SJSA1 (cell line): ENCODE measurements at regions not wholly inside any gene's neighbourhood (a gene's known extent, or its start where the extent isn't known, plus 50 kb on each side); places are given as distances from the start of the nearest gene placed in this dataset.

Experiments
- DNase-seq, 2 experiments: peaks; one replicate each; pipeline ENCODE4 v3.0.0-alpha.2; 2015 to 2020; ENCODE audit warnings: low spot score in 2 of 2, low read depth in 1 of 2
- H3K27ac ChIP-seq: fragments of 250-450 bp; sonication (Bioruptor Pico); 2 replicates; pipeline ENCODE4 v1.5.1; 2020; ENCODE audit warnings: mild to moderate bottlenecking, moderate library complexity
- H3K27me3 ChIP-seq: fragments of 250-450 bp; sonication (Bioruptor Pico); replicated peaks from 2 replicates; pipeline ENCODE4 v1.5.1; 2020; ENCODE audit warnings: mild to moderate bottlenecking, moderate library complexity
- H3K36me3 ChIP-seq: fragments of 250-450 bp; sonication (Bioruptor Pico); 2 replicates; pipeline ENCODE4 v1.5.1; 2020; ENCODE audit warnings: mild to moderate bottlenecking
- H3K4me1 ChIP-seq: fragments of 250-450 bp; sonication (Bioruptor Pico); replicated peaks from 2 replicates; pipeline ENCODE4 v1.6.1; 2021; ENCODE audit warnings: mild to moderate bottlenecking
- H3K4me3 ChIP-seq: fragments of 250-450 bp; sonication (Bioruptor Pico); 2 replicates; pipeline ENCODE4 v1.5.1; 2020; ENCODE audit warnings: mild to moderate bottlenecking
- H3K9me3 ChIP-seq: fragments of 250-450 bp; sonication (Bioruptor Pico); replicated peaks from 2 replicates; pipeline ENCODE4 v1.5.1; 2020; ENCODE audit warnings: mild to moderate bottlenecking

GRCh38 chr21:35905096-35905962 lies 155.0 kb downstream of the SETD4 start:
- no peak overlapping the region for H3K27ac ChIP-seq
- H3K9me3 ChIP-seq, result no peaks in the 10 kb centered on the region
- no peak overlapping the region for H3K4me3 ChIP-seq
- H3K4me1 ChIP-seq, result no peaks in the 10 kb centered on the region; the same call in 1 of the 2 replicates
- H3K36me3 ChIP-seq, result no peaks in the 10 kb centered on the region
- no peaks in the 10 kb centered on the region; the same call in 1 of the 2 replicates for H3K27me3 ChIP-seq
- DNase-seq, result no peak

- H3K4me1 ChIP-seq, result no peaks in the 10 kb centered on the region
- peaks cover 3% of the 10 kb centered on the region; the same call in 1 of the 2 replicates for H3K9me3 ChIP-seq
- no peaks in the 10 kb centered on the region; the same call in 1 of the 2 replicates for H3K27me3 ChIP-seq
- H3K27ac ChIP-seq, result no peak overlapping the region
- H3K4me3 ChIP-seq, result no peak overlapping the region
- H3K36me3 ChIP-seq, result no peaks in the 10 kb centered on the region
- no peak for DNase-seq
These were observed 159.8 kb downstream of the SETD4 start for GRCh38 chr21:35900539-35900938.

GRCh38 chr21:35896060-35896459 lies 164.3 kb downstream of the SETD4 start:
- Histone ChIP-seq H3K27me3 (peaks cover 3% of the 10 kb centered on the region; the same call in 1 of the 2 replicates), H3K27ac (no peak overlapping the region), H3K4me1 (no peaks in the 10 kb centered on the region), H3K36me3 (no peaks in the 10 kb centered on the region), H3K4me3 (no peak overlapping the region), H3K9me3 (peaks cover 3% of the 10 kb centered on the region; the same call in 1 of the 2 replicates)
- DNase-seq, result no peak

DNA sequence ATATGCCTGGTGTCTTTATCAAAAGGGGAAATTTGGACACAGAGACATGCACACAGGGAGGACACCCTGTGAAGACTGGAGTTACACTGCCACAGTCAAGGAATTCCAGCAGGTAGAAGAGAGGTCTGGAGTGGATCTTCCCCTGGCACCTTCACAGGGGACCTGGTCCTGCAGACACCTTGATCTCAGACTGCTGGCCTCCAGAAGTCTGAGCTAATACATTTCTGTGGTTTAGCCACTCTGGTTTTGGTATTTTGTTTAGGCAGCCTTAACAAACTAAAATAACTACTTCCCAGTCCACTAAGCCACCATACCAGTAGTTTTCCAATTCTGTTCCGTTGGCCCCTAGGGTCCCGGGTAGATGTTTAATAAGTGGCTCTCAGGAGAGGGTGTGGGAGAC lies 164.7 kb downstream of the SETD4 start:
- Histone ChIP-seq H3K36me3 (no peaks in the 10 kb centered on the region), H3K9me3 (peaks cover 3% of the 10 kb centered on the region; the same call in 1 of the 2 replicates), H3K27me3 (0 out of 2 replicates have a peak, but pooled peaks cover 3% of the 10 kb centered on the region), H3K27ac (no peak overlapping the region), H3K4me1 (no peaks in the 10 kb centered on the region), H3K4me3 (no peak overlapping the region)
- DNase-seq, result no peak

- DNase-seq, result no peak
- Histone ChIP-seq H3K9me3 (peaks cover 3% of the 10 kb centered on the region; the same call in 1 of the 2 replicates), H3K27ac (no peak overlapping the region), H3K4me1 (no peaks in the 10 kb centered on the region), H3K4me3 (no peak overlapping the region), H3K36me3 (no peaks in the 10 kb centered on the region), H3K27me3 (0 out of 2 replicates have a peak, but pooled peaks cover 3% of the 10 kb centered on the region)
These were observed 167.2 kb downstream of the SETD4 start for GRCh38 chr21:35893156-35893555.

DNA sequence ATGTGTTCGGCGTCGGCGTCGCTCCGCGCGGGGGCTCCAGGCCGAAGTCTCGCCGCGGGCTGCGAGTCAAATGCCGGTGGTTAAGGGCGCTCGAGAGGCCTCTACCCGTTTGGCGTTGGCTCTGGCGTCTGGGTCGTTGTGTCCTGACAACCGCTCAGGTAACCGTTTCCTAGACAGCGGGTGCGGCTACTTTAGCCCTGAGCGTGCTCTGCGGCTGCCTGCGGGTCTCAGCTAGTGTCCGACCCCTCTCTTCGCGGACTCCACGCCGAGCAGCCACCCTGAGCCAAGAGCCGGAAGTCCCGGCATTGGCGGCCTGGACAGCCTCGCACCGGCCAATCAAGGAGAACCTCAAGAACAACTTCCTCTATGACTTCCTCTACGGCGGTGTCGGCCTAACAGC lies 173.4 kb downstream of the SETD4 start:
- H3K36me3 ChIP-seq, result no peaks in the 10 kb centered on the region
- no peaks in the 10 kb centered on the region; the same call in 1 of the 2 replicates for H3K9me3 ChIP-seq
- H3K27ac ChIP-seq, result no peak overlapping the region
- no peaks in the 10 kb centered on the region for H3K4me1 ChIP-seq
- no peak overlapping the region for H3K4me3 ChIP-seq
- no peak for DNase-seq
- peaks cover 25% of the 10 kb centered on the region for H3K27me3 ChIP-seq

DNA sequence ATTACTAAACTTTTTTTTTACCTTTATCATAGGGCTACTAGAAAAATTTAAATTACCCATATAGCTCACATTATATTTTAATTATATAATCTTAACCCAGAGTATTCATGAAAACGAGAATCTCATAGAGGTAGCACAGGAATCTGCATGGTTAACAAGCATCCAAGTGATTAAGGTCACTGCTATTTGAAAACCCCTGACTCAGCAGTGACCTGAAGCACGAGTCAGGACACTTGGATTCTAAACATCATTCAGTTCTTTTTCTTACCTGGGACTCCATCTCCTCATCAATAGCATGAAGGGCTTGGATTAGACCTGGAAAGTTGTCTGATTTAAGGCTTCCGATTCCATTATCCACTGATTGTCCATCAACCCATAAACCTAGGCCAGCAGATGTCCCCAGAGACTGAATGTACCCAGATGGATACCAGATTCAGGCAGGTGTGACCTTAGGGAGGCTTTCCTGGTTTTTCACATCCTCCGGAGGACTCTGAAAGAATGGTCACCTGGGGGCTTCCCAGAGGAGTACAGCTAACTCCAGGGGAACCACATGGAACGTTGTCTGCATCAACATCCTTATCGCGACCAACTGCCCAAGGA lies 174.3 kb downstream of the SETD4 start:
- no peaks in the 10 kb centered on the region for H3K36me3 ChIP-seq
- H3K4me1 ChIP-seq, result no peaks in the 10 kb centered on the region
- no peak overlapping the region for H3K27ac ChIP-seq
- no peaks in the 10 kb centered on the region; the same call in 1 of the 2 replicates for H3K9me3 ChIP-seq
- DNase-seq, result no peak
- H3K27me3 ChIP-seq, result peaks cover 25% of the 10 kb centered on the region
- H3K4me3 ChIP-seq, result no peak overlapping the region

DNA sequence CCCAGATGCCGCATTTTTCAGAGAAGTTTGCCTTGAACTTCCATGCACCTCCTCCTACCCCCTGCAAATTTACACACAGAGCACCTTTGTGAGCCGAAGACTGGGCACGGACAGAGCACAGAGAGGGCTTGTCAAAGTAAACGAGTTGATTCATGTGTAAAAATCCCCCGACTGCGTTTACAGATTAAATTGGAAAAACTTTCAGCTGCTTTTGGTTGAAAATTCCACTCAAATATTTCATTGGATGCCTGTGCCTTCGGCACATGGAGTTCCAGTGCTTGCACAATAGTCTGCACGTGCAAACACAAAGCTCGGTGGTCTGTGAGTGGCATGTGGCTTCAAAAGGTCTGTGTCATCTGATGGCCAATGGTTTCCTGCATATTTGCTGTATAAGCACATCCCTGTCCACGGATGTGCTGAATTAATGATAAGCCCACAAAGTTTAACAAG lies 177.5 kb downstream of the SETD4 start:
- no peaks in the 10 kb centered on the region for H3K4me1 ChIP-seq
- DNase-seq, result no peak
- H3K27me3 ChIP-seq, result peaks cover 25% of the 10 kb centered on the region
- H3K4me3 ChIP-seq, result no peak overlapping the region
- no peaks in the 10 kb centered on the region for H3K36me3 ChIP-seq
- no peaks in the 10 kb centered on the region; the same call in 1 of the 2 replicates for H3K9me3 ChIP-seq
- H3K27ac ChIP-seq, result no peak overlapping the region

GRCh38 chr21:35873441-35873840 lies 186.9 kb downstream of the SETD4 start:
- Histone ChIP-seq H3K4me1 (no peaks in the 10 kb centered on the region), H3K4me3 (no peak overlapping the region), H3K27me3 (peaks cover 13% of the 10 kb centered on the region; the same call in 1 of the 2 replicates), H3K27ac (no peak overlapping the region), H3K9me3 (no peaks in the 10 kb centered on the region), H3K36me3 (no peaks in the 10 kb centered on the region)
- DNase-seq, result no peak

GRCh38 chr21:35871906-35872305 lies 188.4 kb downstream of the SETD4 start:
- Histone ChIP-seq H3K9me3 (no peaks in the 10 kb centered on the region), H3K4me3 (no peak overlapping the region), H3K27me3 (peaks cover 13% of the 10 kb centered on the region; the same call in 1 of the 2 replicates), H3K36me3 (no peaks in the 10 kb centered on the region), H3K4me1 (no peaks in the 10 kb centered on the region), H3K27ac (no peak overlapping the region)
- DNase-seq, result no peak

- Histone ChIP-seq H3K9me3 (no peaks in the 10 kb centered on the region), H3K4me1 (no peaks in the 10 kb centered on the region), H3K27ac (no peak overlapping the region), H3K4me3 (no peak overlapping the region), H3K27me3 (peaks cover 13% of the 10 kb centered on the region; the same call in 1 of the 2 replicates), H3K36me3 (no peaks in the 10 kb centered on the region)
- DNase-seq, result no peak
These were observed 191.5 kb downstream of the SETD4 start for GRCh38 chr21:35868869-35869223.

DNA sequence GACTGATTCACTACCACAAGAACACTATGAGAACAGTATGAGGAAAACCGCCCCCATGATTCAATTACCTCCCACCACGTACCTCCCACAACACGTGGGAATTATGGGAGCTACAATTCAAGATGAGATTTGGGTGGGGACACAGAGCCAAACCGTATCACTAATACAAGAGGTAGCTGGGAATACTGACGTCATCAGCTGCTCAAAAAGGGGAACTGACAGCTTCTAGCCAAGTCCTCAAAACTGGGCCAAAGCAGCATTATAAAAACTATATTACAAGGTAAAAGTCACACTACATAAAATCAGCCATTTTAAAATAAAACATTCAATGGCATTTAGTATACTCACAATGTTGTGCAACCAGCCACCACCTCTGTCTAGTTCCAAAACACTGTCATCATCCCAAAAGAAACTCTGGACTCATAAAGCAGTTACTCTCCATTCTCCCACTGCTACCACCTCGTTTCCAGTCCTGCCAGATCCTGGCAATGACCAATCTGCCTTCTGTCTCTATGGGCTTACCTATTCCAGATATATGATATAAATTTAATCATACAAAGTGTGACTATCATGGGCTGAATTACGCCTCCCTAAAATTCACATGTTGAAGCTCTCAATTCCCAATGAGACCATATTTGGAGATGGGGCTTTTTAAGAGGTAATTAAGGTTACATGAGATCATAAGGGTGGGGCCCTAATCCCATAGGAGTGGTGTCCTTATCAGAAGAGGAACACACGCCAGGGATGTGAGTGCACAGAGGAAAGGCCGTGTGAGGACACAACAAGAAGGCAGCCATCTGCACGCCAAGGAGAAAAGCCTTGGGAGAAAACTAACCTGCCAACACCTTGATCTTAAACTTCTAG lies 192.1 kb downstream of the SETD4 start:
- Histone ChIP-seq H3K27ac (no peak overlapping the region), H3K27me3 (peaks cover 13% of the 10 kb centered on the region; the same call in 1 of the 2 replicates), H3K36me3 (no peaks in the 10 kb centered on the region), H3K9me3 (no peaks in the 10 kb centered on the region), H3K4me3 (no peak overlapping the region), H3K4me1 (no peaks in the 10 kb centered on the region)
- DNase-seq, result no peak

DNA sequence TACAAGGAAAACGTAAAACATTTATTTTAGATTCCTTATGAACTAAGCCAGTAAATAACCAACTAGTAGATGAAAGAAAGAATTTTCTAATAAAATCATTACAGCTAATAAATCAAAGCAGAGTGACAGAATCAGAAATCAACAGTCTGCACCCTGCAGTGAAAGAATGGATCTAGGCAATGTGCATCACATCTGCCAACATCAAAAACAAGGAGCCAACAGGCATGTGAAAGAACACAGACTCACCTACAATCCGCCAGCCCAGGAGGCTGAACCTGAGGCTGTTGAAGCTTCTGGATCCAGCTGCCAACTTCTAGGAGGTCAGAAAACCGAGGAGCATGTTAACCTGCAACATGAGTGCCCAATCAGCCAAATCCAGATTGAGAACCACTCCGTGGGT lies 196.3 kb downstream of the SETD4 start:
- no peak overlapping the region for H3K4me3 ChIP-seq
- no peak for DNase-seq
- no peak overlapping the region for H3K27ac ChIP-seq
- no peaks in the 10 kb centered on the region for H3K9me3 ChIP-seq
- no peaks in the 10 kb centered on the region for H3K36me3 ChIP-seq
- no peaks in the 10 kb centered on the region for H3K4me1 ChIP-seq
- no peaks in the 10 kb centered on the region; the same call in 1 of the 2 replicates for H3K27me3 ChIP-seq
